Hepatocyte (in vitro differentiated cells): ENCODE measurements at regions not wholly inside any gene's neighbourhood (a gene's known extent, or its start where the extent isn't known, plus 50 kb on each side); places are given as distances from the start of the nearest gene placed in this dataset.

Source experiments
- EZH2 ChIP-seq: fragments of 200-600 bp; sonication (generic); IDR thresholded peaks from 2 replicates; pipeline ENCODE4 v1.6.1; 2016; ENCODE audit warnings: antibody characterized with exemption, mild to moderate bottlenecking, borderline replicate concordance
- EZH2phosphoT487 ChIP-seq: fragments of 200-600 bp; sonication (generic); IDR thresholded peaks from one replicate; pipeline ENCODE4 v1.6.1; 2018; ENCODE audit warnings: antibody characterized with exemption, mild to moderate bottlenecking, low read depth, moderate library complexity; ENCODE audit not compliant: unreplicated experiment, severe bottlenecking
- TF ChIP-seq, protein P1 (sequence below): fragments of 200-600 bp; sonication (generic); IDR thresholded peaks from 2 replicates; pipeline ENCODE4 v1.5.1; 2016; ENCODE audit warnings: antibody characterized with exemption, mild to moderate bottlenecking; ENCODE audit not compliant: poor library complexity

DNA sequence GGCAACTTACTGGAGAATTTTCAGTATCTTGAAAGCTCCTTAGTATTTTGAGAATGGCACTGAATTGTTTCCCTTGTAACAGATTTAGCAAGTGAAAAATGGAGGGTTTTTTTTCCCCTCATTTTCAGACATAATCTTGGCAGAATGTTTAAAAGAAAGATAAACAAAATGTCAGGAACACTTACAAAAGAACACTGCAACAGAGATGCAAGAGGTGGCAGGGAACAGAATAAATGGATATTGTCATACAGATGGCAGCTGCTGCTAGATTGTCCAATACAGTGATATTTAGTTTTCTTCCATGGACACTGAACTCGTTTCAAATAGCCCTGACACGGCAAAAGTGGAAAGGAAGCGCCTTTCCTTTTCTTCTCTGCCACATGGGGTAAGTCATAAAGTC, 76.9 kb upstream of the ZNF608 start:
- TF ChIP-seq, protein P1, sequence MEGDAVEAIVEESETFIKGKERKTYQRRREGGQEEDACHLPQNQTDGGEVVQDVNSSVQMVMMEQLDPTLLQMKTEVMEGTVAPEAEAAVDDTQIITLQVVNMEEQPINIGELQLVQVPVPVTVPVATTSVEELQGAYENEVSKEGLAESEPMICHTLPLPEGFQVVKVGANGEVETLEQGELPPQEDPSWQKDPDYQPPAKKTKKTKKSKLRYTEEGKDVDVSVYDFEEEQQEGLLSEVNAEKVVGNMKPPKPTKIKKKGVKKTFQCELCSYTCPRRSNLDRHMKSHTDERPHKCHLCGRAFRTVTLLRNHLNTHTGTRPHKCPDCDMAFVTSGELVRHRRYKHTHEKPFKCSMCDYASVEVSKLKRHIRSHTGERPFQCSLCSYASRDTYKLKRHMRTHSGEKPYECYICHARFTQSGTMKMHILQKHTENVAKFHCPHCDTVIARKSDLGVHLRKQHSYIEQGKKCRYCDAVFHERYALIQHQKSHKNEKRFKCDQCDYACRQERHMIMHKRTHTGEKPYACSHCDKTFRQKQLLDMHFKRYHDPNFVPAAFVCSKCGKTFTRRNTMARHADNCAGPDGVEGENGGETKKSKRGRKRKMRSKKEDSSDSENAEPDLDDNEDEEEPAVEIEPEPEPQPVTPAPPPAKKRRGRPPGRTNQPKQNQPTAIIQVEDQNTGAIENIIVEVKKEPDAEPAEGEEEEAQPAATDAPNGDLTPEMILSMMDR, result no peak
- TF ChIP-seq EZH2 (no peak), EZH2phosphoT487 (no peak)
